ENCODE measurements at regions not wholly inside any gene's neighbourhood (a gene's known extent, or its start where the extent isn't known, plus 50 kb on each side); places are given as distances from the start of the nearest gene placed in this dataset.

DNA sequence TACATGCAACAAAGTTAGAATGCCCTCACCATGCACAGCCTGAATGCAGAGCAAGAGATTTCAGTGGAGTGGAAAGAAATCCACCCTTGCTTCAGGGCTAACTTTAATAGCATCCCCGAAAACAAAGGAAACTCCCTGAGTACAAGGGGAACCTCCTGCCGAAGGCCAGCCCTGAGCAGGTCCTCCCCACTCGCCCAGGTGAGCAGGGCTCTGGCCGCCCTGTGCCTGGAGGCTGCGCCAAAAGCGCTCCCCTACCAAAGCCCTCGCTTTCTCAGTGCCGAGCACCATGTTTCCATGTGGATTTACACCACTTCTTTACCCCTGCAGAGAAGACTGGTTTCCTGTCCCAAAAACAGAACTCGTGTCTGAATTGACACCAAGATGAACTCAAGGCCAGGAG, 61.9 kb upstream of the RPS6KA2 start:
- Histone ChIP-seq H3K4me1 (ENCODE audit: control insufficient read depth, extremely low read depth, insufficient read depth, low read length) (peaks cover 22% of the 10 kb centered on the region), H3K9ac (replicated peaks; ENCODE audit: extremely low read depth, insufficient read depth, low read length) (no peak overlapping the region), H3K9me3 (replicated peaks; ENCODE audit: control insufficient read depth, insufficient read depth, low read length) (no peaks in the 10 kb centered on the region), H3K79me2 (ENCODE audit: control insufficient read depth, insufficient read depth, low read length) (no peaks in the 10 kb centered on the region), H2AFZ (ENCODE audit: low read depth, low read length) (no peak overlapping the region), H3K4me2 (ENCODE audit: insufficient read depth, low read length) (no peak overlapping the region), H3K27me3 (ENCODE audit: control insufficient read depth in 2 of 2, insufficient read depth in 2 of 2, low read length in 2 of 2) (no peaks in the 10 kb centered on the region), H3K9me1 (replicated peaks; ENCODE audit: control insufficient read depth, extremely low read depth, insufficient read depth, low read length) (no peaks in the 10 kb centered on the region), H3K27ac (ENCODE audit: insufficient read depth, low read depth, low read length) (no peak overlapping the region), H3K36me3 (ENCODE audit: control insufficient read depth in 2 of 2, extremely low read depth in 1 of 2, insufficient read depth in 2 of 2, low read length in 2 of 2) (no peaks in the 10 kb centered on the region), H4K20me1 (replicated peaks; ENCODE audit: control insufficient read depth, extremely low read depth, insufficient read depth, low read length) (no peaks in the 10 kb centered on the region), H3K4me3 (replicated peaks in 1 of 3; ENCODE audit: insufficient read depth in 1 of 3, low read depth in 1 of 3, low read length in 3 of 3) (no peak overlapping the region)
- no peak for FAIRE-seq
- intact Hi-C loops (cut with micrococcal nuclease): no loop called here
- ChIA-PET CTCF (no interaction called here), POLR2A (no interaction called here)
- BruUV-seq (replicated peaks): no TSS peak
- dilution Hi-C loops (cut with MboI; ENCODE audit: extremely low pct_ligation_motif_present, low sequenced_read_pairs): no loop called here
- DNase-seq (ENCODE audit: low read depth, low spot score): no peak
- TF ChIP-seq FOS (IDR thresholded peaks at IDR 0.05; ENCODE audit: borderline replicate concordance, insufficient read depth, low read length): no peak
- TF ChIP-seq, protein P1, sequence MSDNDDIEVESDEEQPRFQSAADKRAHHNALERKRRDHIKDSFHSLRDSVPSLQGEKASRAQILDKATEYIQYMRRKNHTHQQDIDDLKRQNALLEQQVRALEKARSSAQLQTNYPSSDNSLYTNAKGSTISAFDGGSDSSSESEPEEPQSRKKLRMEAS (IDR thresholded peaks at IDR 0.05; ENCODE audit: insufficient read depth, insufficient read length): no peak

DNA sequence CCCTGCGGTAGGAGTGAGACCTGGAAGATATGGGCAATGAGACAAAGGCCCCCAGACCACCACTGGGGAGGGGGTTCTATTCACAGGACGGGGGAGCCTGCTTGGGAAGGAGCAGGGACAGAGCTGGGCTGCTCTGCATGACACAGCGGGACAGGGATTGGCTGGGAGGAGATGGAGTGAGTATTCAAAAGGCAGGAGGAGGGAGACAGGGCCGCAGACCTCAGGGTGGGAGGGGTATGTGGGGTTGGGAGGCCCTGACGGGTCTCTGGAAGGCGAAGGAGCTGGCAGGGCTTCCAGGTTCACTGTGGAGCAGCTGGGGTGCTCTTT, 60.8 kb upstream of the RPS6KA2 start:
- FAIRE-seq (no peak), DNase-seq (ENCODE audit: low read depth, low spot score) (no peak)
- intact Hi-C loops (cut with micrococcal nuclease): no loop called here
- BruUV-seq (replicated peaks): no TSS peak
- POLR2A ChIA-PET: no interaction called here
- no peaks in the 10 kb centered on the region for H3K79me2 ChIP-seq (ENCODE audit: control insufficient read depth, insufficient read depth, low read length)
- H3K36me3 ChIP-seq (ENCODE audit: control insufficient read depth in 2 of 2, extremely low read depth in 1 of 2, insufficient read depth in 2 of 2, low read length in 2 of 2): no peaks in the 10 kb centered on the region
- no peaks in the 10 kb centered on the region for H3K27me3 ChIP-seq (ENCODE audit: control insufficient read depth in 2 of 2, insufficient read depth in 2 of 2, low read length in 2 of 2)
- H3K9ac ChIP-seq (replicated peaks; ENCODE audit: extremely low read depth, insufficient read depth, low read length): no peak overlapping the region
- H3K4me2 ChIP-seq (ENCODE audit: insufficient read depth, low read length): no peak overlapping the region
- H3K27ac ChIP-seq (ENCODE audit: insufficient read depth, low read depth, low read length): no peak overlapping the region
- no peaks in the 10 kb centered on the region for H4K20me1 ChIP-seq (replicated peaks; ENCODE audit: control insufficient read depth, extremely low read depth, insufficient read depth, low read length)
- CTCF ChIA-PET: interaction anchor here (1.2 to 1.6 kb wide), 2 partner anchors 13 to 58 kb away, joined by 3 read pairs; no protein-coding TSS in a partner anchor
- no peak overlapping the region for H2AFZ ChIP-seq (ENCODE audit: low read depth, low read length)
- H3K4me3 ChIP-seq (replicated peaks in 1 of 3; ENCODE audit: insufficient read depth in 1 of 3, low read depth in 1 of 3, low read length in 3 of 3): no peak overlapping the region
- peaks cover 33% of the 10 kb centered on the region for H3K4me1 ChIP-seq (ENCODE audit: control insufficient read depth, extremely low read depth, insufficient read depth, low read length)
- dilution Hi-C loops (cut with MboI; ENCODE audit: extremely low pct_ligation_motif_present, low sequenced_read_pairs): no loop called here
- no peaks in the 10 kb centered on the region for H3K9me1 ChIP-seq (replicated peaks; ENCODE audit: control insufficient read depth, extremely low read depth, insufficient read depth, low read length)
- H3K9me3 ChIP-seq (replicated peaks; ENCODE audit: control insufficient read depth, insufficient read depth, low read length): no peaks in the 10 kb centered on the region
- TF ChIP-seq FOS (IDR thresholded peaks at IDR 0.05; ENCODE audit: borderline replicate concordance, insufficient read depth, low read length): no peak
- TF ChIP-seq, protein P2, sequence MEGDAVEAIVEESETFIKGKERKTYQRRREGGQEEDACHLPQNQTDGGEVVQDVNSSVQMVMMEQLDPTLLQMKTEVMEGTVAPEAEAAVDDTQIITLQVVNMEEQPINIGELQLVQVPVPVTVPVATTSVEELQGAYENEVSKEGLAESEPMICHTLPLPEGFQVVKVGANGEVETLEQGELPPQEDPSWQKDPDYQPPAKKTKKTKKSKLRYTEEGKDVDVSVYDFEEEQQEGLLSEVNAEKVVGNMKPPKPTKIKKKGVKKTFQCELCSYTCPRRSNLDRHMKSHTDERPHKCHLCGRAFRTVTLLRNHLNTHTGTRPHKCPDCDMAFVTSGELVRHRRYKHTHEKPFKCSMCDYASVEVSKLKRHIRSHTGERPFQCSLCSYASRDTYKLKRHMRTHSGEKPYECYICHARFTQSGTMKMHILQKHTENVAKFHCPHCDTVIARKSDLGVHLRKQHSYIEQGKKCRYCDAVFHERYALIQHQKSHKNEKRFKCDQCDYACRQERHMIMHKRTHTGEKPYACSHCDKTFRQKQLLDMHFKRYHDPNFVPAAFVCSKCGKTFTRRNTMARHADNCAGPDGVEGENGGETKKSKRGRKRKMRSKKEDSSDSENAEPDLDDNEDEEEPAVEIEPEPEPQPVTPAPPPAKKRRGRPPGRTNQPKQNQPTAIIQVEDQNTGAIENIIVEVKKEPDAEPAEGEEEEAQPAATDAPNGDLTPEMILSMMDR (IDR thresholded peaks at IDR 0.05; ENCODE audit: extremely low read depth in 1 of 2, insufficient read depth in 1 of 2, low read depth in 1 of 2, low read length in 2 of 2): no peak
- TF ChIP-seq, protein P1 (IDR thresholded peaks at IDR 0.05; ENCODE audit: insufficient read depth, insufficient read length): no peak
- no peak for TF ChIP-seq GATA2 (IDR thresholded peaks at IDR 0.05; ENCODE audit: insufficient read depth, insufficient read length, low read depth, low read length)
- no peak for TF ChIP-seq POLR2AphosphoS5 (IDR thresholded peaks at IDR 0.05; ENCODE audit: insufficient read depth, low read depth, low read length)
- no peak for TF ChIP-seq POLR2A (IDR thresholded peaks at IDR 0.05; ENCODE audit: low read depth, low read length)
- TF ChIP-seq JUN (IDR thresholded peaks at IDR 0.05; ENCODE audit: borderline replicate concordance, insufficient read depth, insufficient read length, low read depth): no peak
- no peak for TF ChIP-seq EZH2 (IDR thresholded peaks at IDR 0.05; ENCODE audit: borderline replicate concordance, low read depth, low read length, severe bottlenecking)
- TF ChIP-seq MYC (IDR thresholded peaks at IDR 0.05; ENCODE audit: low read depth, low read length): no peak

Data from endothelial cell of umbilical vein (primary cell).